HEK293T (cell line): ENCODE measurements at regions not wholly inside any gene's neighbourhood (a gene's known extent, or its start where the extent isn't known, plus 50 kb on each side); places are given as distances from the start of the nearest gene placed in this dataset.

Experiments
- ARNT ChIP-seq: fragments of 450-650 bp; IDR thresholded peaks from 2 replicates; pipeline ENCODE4 v1.6.1; 2017; ENCODE audit warnings: mild to moderate bottlenecking
- CTBP1 ChIP-seq: fragments of 450-650 bp; IDR thresholded peaks from 2 replicates; pipeline ENCODE4 v1.6.1; 2016; ENCODE audit warnings: borderline replicate concordance
- ELF4 ChIP-seq: fragments of 450-650 bp; IDR thresholded peaks from 2 replicates; pipeline ENCODE4 v1.6.1; 2017; ENCODE audit warnings: antibody characterized with exemption
- FOXA1 ChIP-seq: fragments of 450-650 bp; IDR thresholded peaks from 2 replicates; pipeline ENCODE4 v1.6.1; 2016; ENCODE audit warnings: mild to moderate bottlenecking
- L3MBTL2 ChIP-seq: fragments of 450-650 bp; conservative IDR thresholded peaks from 2 replicates; pipeline ENCODE4 v1.6.1; 2016; ENCODE audit warnings: mild to moderate bottlenecking
- LEF1 ChIP-seq: fragments of 450-650 bp; IDR thresholded peaks from 2 replicates; pipeline ENCODE4 v1.6.1; 2017; ENCODE audit warnings: mild to moderate bottlenecking, borderline replicate concordance
- SUZ12 ChIP-seq: fragments of 450-650 bp; IDR thresholded peaks from 2 replicates; pipeline ENCODE4 v1.6.1; 2016; ENCODE audit warnings: mild to moderate bottlenecking
- TARDBP ChIP-seq: fragments of 450-650 bp; IDR thresholded peaks from 2 replicates; pipeline ENCODE4 v1.6.1; 2016
- ZNF384 ChIP-seq: fragments of 450-650 bp; IDR thresholded peaks from 2 replicates; pipeline ENCODE4 v1.6.1; 2016

DNA sequence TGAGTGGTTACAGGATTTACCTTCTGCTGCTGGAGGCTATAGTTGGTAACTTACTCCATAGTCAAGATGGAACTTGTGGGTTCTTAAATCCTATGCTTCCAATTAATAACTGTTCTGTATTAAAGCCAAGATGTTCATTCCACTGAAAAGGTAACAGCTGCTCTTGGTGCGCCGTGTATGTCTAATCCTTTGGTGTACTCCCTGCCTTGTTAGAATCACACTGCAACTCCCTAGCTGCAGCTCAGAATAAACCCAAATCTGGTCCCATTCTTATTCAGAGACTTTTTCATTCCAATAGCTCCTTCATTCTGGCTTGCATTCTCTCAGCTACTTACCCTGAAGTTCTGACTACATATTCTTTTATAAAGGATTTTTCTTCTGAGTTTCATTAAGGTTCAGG lies 1355.5 kb downstream of the MAT2B start:
- no peak for TF ChIP-seq FOXA1
- no peak for TF ChIP-seq ZNF384
- TF ChIP-seq ELF4: no peak
- no peak for TF ChIP-seq SUZ12
- no peak for TF ChIP-seq ARNT
- no peak for TF ChIP-seq L3MBTL2
- TF ChIP-seq CTBP1: no peak
- TF ChIP-seq TARDBP: no peak
- TF ChIP-seq LEF1: no peak
